ENCODE measurements at regions not wholly inside any gene's neighbourhood (a gene's known extent, or its start where the extent isn't known, plus 50 kb on each side); places are given as distances from the start of the nearest gene placed in this dataset.

DNA sequence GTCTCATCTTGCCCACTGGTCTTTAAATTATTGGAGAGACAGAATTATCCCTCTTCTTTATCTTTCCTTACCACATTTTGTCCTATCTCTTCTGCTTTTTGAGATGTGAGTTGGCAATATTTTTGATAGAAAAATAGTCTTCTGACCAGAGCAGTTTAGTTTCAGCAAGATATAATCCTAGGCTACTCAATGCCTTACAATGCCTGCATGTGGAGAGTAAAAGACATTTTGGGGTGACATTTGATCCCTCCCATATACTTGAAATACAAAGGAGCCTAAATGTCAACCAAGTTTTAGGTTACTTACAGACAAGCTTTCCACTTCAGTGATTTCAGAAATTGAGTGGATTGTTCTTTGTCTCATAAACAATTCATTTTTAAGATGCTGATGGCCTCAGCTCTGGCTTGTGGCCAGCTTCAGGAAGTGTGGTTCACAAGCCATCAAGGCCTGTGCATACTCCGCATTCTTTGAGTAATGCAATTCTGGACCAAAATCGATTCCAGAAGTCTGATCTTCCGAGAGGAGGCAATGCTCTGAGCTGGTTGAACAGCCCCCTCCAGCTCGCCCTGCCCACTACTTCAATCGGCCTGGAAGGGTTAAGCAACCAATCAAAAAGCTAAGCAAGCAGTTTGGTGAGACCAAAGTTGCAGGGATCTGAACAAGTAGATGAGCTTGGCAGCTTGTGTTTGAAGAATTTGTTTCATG lies 274.4 kb downstream of the BLID start:
- H3K4me2 ChIP-seq (ENCODE audit: low read depth, low read length), result no peak overlapping the region

DNA sequence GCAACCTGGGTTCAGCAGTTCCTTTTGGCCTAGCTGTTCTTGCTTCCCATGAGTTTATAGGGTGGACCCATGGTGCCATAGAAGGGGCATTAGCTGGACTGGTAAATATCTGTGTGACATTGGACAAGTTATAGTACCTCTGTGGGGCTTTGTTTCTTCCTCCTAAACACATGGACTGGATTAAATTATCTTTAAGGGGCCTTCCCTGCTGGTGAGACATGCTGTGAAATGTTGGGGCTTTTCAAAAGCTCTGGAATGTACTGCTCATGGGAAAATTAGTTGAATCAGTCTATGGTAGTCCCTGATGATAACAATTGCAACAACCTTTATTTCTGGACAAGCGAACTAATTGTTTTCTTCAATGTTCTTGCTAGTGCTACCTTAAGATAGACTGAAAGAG lies 276.2 kb downstream of the BLID start:
- DNase-seq (ENCODE audit: low spot score), result no peak
- no peak overlapping the region for H3K4me3 ChIP-seq (replicated peaks in 1 of 3; ENCODE audit: insufficient read depth in 1 of 3, low read depth in 2 of 3, low read length in 3 of 3)
- TF ChIP-seq, protein P1, sequence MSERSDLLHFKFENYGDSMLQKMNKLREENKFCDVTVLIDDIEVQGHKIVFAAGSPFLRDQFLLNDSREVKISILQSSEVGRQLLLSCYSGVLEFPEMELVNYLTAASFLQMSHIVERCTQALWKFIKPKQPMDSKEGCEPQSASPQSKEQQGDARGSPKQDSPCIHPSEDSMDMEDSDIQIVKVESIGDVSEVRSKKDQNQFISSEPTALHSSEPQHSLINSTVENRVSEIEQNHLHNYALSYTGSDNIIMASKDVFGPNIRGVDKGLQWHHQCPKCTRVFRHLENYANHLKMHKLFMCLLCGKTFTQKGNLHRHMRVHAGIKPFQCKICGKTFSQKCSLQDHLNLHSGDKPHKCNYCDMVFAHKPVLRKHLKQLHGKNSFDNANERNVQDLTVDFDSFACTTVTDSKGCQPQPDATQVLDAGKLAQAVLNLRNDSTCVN (CRISPR knock-in tag; IDR thresholded peaks at IDR 0.05; ENCODE audit: borderline replicate concordance), result no peak
- no peak for TF ChIP-seq TCF7L2 (IDR thresholded peaks at IDR 0.05; ENCODE audit: low read depth, low read length)
- no peak overlapping the region for H3K27ac ChIP-seq (ENCODE audit: extremely low read length, insufficient read depth, low read length)
- in situ Hi-C loops (cut with HindIII; ENCODE audit: extremely low pct_ligation_motif_present, low pct_unique_long_range_greater_than_20kb), result no loop called here
- H3K79me2 ChIP-seq (ENCODE audit: insufficient read depth, low read length), result no peaks in the 10 kb centered on the region
- POLR2A ChIA-PET, result no interaction called here
- no peaks in the 10 kb centered on the region for H4K20me1 ChIP-seq (ENCODE audit: insufficient read depth, low read length)
- H3K36me3 ChIP-seq (replicated peaks in 1 of 2; ENCODE audit: control insufficient read depth in 1 of 2, insufficient read depth in 2 of 2, low read length in 2 of 2), result no peaks in the 10 kb centered on the region
- H3K4me1 ChIP-seq (ENCODE audit: insufficient read depth, low read length), result no peaks in the 10 kb centered on the region
- ATAC-seq, result no peak
- BruUV-seq (replicated peaks), result no TSS peak
- 0% methylated on average over 1 of the region's 1 CpG for WGBS (ENCODE audit: low lambda C conversion rate)
- CTCF ChIA-PET (ENCODE audit: low intra/inter-chr PET ratio, low total read pairs), result no interaction called here
- FAIRE-seq, result no peak
- intact Hi-C loops (cut with micrococcal nuclease; ENCODE audit: unreplicated experiment), result no loop called here
- H3K4me2 ChIP-seq (ENCODE audit: low read depth, low read length), result no peak overlapping the region
- H2AFZ ChIP-seq (ENCODE audit: low read length), result no peak overlapping the region
- H3K9me3 ChIP-seq (ENCODE audit: low read length), result no peaks in the 10 kb centered on the region
- H3K9ac ChIP-seq (ENCODE audit: insufficient read depth, low read depth, low read length), result no peak overlapping the region
- no peaks in the 10 kb centered on the region for H3K27me3 ChIP-seq (ENCODE audit: control insufficient read depth in 1 of 2, insufficient read depth in 2 of 2, low read length in 2 of 2)

More for the DNA sequence above, 274.4 kb downstream of the BLID start:
- Histone ChIP-seq H3K9me3 (ENCODE audit: low read length) (no peaks in the 10 kb centered on the region), H3K4me3 (replicated peaks in 1 of 3; ENCODE audit: insufficient read depth in 1 of 3, low read depth in 2 of 3, low read length in 3 of 3) (no peak overlapping the region), H3K27me3 (ENCODE audit: control insufficient read depth in 1 of 2, insufficient read depth in 2 of 2, low read length in 2 of 2) (no peaks in the 10 kb centered on the region), H3K27ac (ENCODE audit: extremely low read length, insufficient read depth, low read length) (no peak overlapping the region), H3K79me2 (ENCODE audit: insufficient read depth, low read length) (no peaks in the 10 kb centered on the region), H3K4me1 (ENCODE audit: insufficient read depth, low read length) (no peaks in the 10 kb centered on the region), H2AFZ (ENCODE audit: low read length) (no peak overlapping the region), H3K36me3 (replicated peaks in 1 of 2; ENCODE audit: control insufficient read depth in 1 of 2, insufficient read depth in 2 of 2, low read length in 2 of 2) (no peaks in the 10 kb centered on the region), H3K9ac (ENCODE audit: insufficient read depth, low read depth, low read length) (no peak overlapping the region), H4K20me1 (ENCODE audit: insufficient read depth, low read length) (no peaks in the 10 kb centered on the region)
- no peak for ATAC-seq
- in situ Hi-C loops (cut with HindIII; ENCODE audit: extremely low pct_ligation_motif_present, low pct_unique_long_range_greater_than_20kb) (no loop called here), intact Hi-C loops (cut with micrococcal nuclease; ENCODE audit: unreplicated experiment) (no loop called here)
- no TSS peak for BruUV-seq (replicated peaks)
- DNase-seq (ENCODE audit: low spot score), result peak; percentile 4
- TF ChIP-seq ZNF136 (CRISPR knock-in tag; IDR thresholded peaks at IDR 0.05; ENCODE audit: low read depth), result no peak
- no peak for TF ChIP-seq GTF3A (CRISPR knock-in tag; conservative IDR thresholded peaks at IDR 0.05)
- TF ChIP-seq, protein P2, sequence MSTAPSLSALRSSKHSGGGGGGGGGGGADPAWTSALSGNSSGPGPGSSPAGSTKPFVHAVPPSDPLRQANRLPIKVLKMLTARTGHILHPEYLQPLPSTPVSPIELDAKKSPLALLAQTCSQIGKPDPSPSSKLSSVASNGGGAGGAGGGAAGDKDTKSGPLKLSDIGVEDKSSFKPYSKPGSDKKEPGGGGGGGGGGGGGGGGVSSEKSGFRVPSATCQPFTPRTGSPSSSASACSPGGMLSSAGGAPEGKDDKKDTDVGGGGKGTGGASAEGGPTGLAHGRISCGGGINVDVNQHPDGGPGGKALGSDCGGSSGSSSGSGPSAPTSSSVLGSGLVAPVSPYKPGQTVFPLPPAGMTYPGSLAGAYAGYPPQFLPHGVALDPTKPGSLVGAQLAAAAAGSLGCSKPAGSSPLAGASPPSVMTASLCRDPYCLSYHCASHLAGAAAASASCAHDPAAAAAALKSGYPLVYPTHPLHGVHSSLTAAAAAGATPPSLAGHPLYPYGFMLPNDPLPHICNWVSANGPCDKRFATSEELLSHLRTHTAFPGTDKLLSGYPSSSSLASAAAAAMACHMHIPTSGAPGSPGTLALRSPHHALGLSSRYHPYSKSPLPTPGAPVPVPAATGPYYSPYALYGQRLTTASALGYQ (CRISPR knock-in tag; IDR thresholded peaks at IDR 0.05), result no peak
- TF ChIP-seq ZMYM4 (CRISPR knock-in tag; IDR thresholded peaks at IDR 0.05), result no peak
- ChIA-PET POLR2A (no interaction called here), CTCF (ENCODE audit: low intra/inter-chr PET ratio, low total read pairs) (no interaction called here)
- no peak for FAIRE-seq
- 6% methylated on average over 5 of the region's 5 CpGs for WGBS (ENCODE audit: low lambda C conversion rate)

Measured in HepG2 (cell line).